ENCODE measurements at regions not wholly inside any gene's neighbourhood (a gene's known extent, or its start where the extent isn't known, plus 50 kb on each side); places are given as distances from the start of the nearest gene placed in this dataset.

DNA sequence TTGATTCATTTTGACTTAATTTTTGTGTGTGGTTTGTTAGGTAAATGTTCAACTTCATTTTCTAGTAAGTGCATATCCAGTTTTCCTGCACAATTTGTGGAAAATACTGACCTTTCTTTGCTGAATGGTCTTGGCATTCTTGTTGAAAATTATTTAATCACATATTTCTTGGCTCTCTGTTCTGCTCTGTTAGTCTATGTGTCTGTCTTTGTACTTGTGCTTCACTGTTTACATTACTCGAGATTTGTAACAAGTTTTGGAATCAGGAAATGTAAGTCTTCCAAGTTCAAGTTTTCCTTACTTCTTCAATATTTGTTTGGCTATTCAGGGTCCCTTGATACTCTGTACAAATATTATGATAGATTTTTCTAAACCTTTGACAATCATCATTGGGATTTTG is 838.2 kb upstream of the POM121L12 start:
- Histone ChIP-seq H3K9me3 (ENCODE audit: control insufficient read depth in 1 of 2, insufficient read depth in 1 of 2, low read length in 2 of 2) (peaks cover 0 to 16% of the 10 kb centered on the region in 2 experiments), H3K4me1 (ENCODE audit: insufficient read depth, low read length) (no peaks in the 10 kb centered on the region), H3K27me3 (ENCODE audit: control insufficient read depth in 1 of 2, insufficient read depth in 2 of 2, low read length in 2 of 2) (no peaks in the 10 kb centered on the region), H3K27ac (ENCODE audit: low read depth in 1 of 2, low read length in 2 of 2) (no peak overlapping the region), H3K36me3 (ENCODE audit: insufficient read depth, low read length) (no peaks in the 10 kb centered on the region), H3K4me3 (ENCODE audit: low read length) (no peak overlapping the region)
- Mint-ChIP-seq H3K36me3 (ENCODE audit: low read depth) (no peaks in the 10 kb centered on the region), H3K4me1 (ENCODE audit: low read depth) (no peaks in the 10 kb centered on the region), H3K27me3 (no peaks in the 10 kb centered on the region), H3K27ac (no peak overlapping the region), H3K4me3 (no peak overlapping the region), H3K9me3 (peaks cover 6% of the 10 kb centered on the region)
- DNase-seq (no peak), ATAC-seq (ENCODE audit: poor library complexity) (no peak)
- intact Hi-C loops (cut with DNase I, micrococcal nuclease) = no loop called here
- CTCF ChIA-PET = no interaction called here
- TF ChIP-seq, protein P1, sequence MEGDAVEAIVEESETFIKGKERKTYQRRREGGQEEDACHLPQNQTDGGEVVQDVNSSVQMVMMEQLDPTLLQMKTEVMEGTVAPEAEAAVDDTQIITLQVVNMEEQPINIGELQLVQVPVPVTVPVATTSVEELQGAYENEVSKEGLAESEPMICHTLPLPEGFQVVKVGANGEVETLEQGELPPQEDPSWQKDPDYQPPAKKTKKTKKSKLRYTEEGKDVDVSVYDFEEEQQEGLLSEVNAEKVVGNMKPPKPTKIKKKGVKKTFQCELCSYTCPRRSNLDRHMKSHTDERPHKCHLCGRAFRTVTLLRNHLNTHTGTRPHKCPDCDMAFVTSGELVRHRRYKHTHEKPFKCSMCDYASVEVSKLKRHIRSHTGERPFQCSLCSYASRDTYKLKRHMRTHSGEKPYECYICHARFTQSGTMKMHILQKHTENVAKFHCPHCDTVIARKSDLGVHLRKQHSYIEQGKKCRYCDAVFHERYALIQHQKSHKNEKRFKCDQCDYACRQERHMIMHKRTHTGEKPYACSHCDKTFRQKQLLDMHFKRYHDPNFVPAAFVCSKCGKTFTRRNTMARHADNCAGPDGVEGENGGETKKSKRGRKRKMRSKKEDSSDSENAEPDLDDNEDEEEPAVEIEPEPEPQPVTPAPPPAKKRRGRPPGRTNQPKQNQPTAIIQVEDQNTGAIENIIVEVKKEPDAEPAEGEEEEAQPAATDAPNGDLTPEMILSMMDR (IDR thresholded peaks at IDR 0.05) = no peak
- POLR2A ChIA-PET = no interaction called here

DNA sequence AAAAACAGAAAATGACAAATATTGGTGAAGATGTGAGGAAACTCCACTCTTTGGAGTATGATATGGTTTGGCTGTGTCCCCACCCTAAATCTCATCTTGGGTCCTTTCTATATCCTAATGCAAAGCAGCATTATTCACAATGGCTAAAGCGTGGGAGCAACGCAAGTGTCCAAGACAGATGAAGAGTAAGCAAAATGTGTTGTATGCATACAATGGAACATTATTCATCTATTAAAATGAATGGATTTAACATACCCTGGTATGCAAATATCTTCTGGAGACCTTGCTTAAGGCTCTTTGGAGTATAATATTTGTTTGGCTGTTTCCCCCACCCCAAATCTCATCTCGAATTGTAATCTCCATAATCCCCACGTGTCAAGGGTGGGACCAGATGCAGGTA is 839.8 kb upstream of the POM121L12 start:
- Histone ChIP-seq H3K4me3 (ENCODE audit: low read length) (no peak overlapping the region), H3K4me1 (ENCODE audit: insufficient read depth, low read length) (no peaks in the 10 kb centered on the region), H3K9me3 (ENCODE audit: control insufficient read depth in 1 of 2, insufficient read depth in 1 of 2, low read length in 2 of 2) (peaks cover 0 to 12% of the 10 kb centered on the region in 2 experiments), H3K27ac (ENCODE audit: low read depth in 1 of 2, low read length in 2 of 2) (no peak overlapping the region), H3K36me3 (ENCODE audit: insufficient read depth, low read length) (no peaks in the 10 kb centered on the region), H3K27me3 (ENCODE audit: control insufficient read depth in 1 of 2, insufficient read depth in 2 of 2, low read length in 2 of 2) (no peaks in the 10 kb centered on the region)
- intact Hi-C loops (cut with DNase I, micrococcal nuclease) = no loop called here
- DNase-seq (no peak), ATAC-seq (ENCODE audit: poor library complexity) (no peak)
- Mint-ChIP-seq H3K36me3 (ENCODE audit: low read depth) (no peaks in the 10 kb centered on the region), H3K27ac (no peak overlapping the region), H3K27me3 (no peaks in the 10 kb centered on the region), H3K4me1 (ENCODE audit: low read depth) (no peaks in the 10 kb centered on the region), H3K4me3 (no peak overlapping the region), H3K9me3 (peaks cover 6% of the 10 kb centered on the region)
- CTCF ChIA-PET = no interaction called here
- POLR2A ChIA-PET = no interaction called here
- TF ChIP-seq, protein P1 (IDR thresholded peaks at IDR 0.05) = no peak

DNA sequence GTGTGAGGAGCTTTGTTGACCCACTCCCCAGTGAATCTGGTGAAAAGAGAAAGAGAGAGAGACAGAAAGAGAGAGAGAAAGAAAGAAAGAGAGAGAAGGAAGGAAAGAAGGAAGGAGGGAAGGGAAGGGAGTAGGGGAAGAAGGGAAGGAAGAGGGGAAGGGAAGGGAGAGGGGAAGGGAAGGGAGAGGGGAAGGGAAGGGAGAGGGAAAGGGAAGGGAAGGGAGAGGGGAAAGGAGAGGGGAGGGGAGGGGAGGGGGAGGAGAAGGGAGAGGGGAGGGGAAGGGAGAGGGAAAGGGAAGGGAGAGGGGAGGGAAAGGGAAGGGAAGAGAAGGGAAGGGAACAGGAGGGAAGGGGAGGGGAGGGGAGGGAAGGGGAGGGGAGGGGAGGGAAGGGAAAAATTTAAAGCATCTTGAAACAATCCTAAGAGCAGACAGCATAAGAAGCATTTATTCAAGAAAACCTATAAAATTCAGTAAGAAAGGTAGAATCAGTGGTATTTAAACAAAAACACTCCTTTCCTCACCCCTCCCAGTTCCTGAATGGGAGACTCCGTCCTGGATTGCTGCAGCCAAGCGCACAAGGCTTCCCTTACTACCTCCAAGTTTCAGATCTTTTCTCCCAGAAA is 846.2 kb upstream of the POM121L12 start:
- H3K36me3 Mint-ChIP-seq (ENCODE audit: low read depth) = no peaks in the 10 kb centered on the region
- Histone ChIP-seq H3K4me3 (ENCODE audit: low read length) (no peak overlapping the region), H3K27ac (ENCODE audit: low read depth in 1 of 2, low read length in 2 of 2) (no peak overlapping the region), H3K36me3 (ENCODE audit: insufficient read depth, low read length) (no peaks in the 10 kb centered on the region), H3K9me3 (ENCODE audit: control insufficient read depth in 1 of 2, insufficient read depth in 1 of 2, low read length in 2 of 2) (peaks cover 3 to 8% of the 10 kb centered on the region in 2 experiments), H3K4me1 (ENCODE audit: insufficient read depth, low read length) (no peaks in the 10 kb centered on the region), H3K27me3 (ENCODE audit: control insufficient read depth in 1 of 2, insufficient read depth in 2 of 2, low read length in 2 of 2) (no peaks in the 10 kb centered on the region)
- intact Hi-C loops (cut with DNase I, micrococcal nuclease) = no loop called here
- peaks cover 5% of the 10 kb centered on the region for H3K9me3 Mint-ChIP-seq
- POLR2A ChIA-PET = no interaction called here
- DNase-seq (no peak), ATAC-seq (ENCODE audit: poor library complexity) (no peak)
- H3K4me1 Mint-ChIP-seq (ENCODE audit: low read depth) = no peaks in the 10 kb centered on the region
- no peak overlapping the region for H3K27ac Mint-ChIP-seq
- no peak overlapping the region for H3K4me3 Mint-ChIP-seq
- CTCF ChIA-PET = no interaction called here
- TF ChIP-seq, protein P1 (IDR thresholded peaks at IDR 0.05) = no peak
- no peaks in the 10 kb centered on the region for H3K27me3 Mint-ChIP-seq

Data from CD4-positive, alpha-beta T cell (primary cell).